ENCODE measurements at regions not wholly inside any gene's neighbourhood (a gene's known extent, or its start where the extent isn't known, plus 50 kb on each side); places are given as distances from the start of the nearest gene placed in this dataset.
"Not testable (repeated sequence)": the region's sequence is repeated elsewhere in the genome, so short reads cannot be mapped to it uniquely, and the experiment has no call there.

DNA sequence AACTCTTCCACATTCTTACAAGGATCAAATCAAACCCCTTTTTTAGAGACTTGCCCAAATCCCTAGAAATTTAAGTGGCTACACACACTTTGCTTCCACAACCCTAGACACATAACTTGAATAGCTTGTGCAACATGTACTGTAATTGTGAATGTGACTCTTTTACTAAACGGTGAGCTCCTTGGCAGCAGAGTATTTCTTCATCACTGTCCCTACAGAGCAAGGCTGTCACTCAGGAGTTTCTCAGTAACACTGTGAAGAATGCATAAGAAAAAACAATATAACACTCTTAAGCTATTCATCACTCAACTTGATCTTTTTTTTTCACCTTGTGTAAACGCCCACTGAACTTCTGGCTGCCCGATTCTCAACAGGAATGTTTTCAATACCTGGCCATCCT is 53.8 kb upstream of the ADAMTS18 start:
- no peak for DNase-seq (ENCODE audit: low spot score)

DNA sequence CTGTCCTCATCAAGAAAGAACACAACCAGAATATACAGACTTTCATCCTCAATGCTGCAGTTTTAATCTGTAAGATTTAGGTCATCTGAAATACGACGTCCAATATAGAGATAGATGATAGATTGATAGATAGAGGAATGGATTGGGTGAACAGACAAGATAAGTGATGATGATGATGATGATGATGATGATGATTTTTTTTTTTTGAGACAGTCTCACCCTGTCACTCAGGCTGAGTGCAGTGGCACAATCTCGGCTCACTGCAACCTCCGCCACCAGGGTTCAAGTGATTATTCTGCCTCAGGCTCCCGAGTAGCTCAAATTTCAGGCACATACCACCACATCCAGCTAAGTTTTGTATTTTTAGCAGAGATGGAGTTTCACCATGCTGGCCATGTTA is 56.3 kb upstream of the ADAMTS18 start:
- no peak for DNase-seq (ENCODE audit: low spot score)

DNA sequence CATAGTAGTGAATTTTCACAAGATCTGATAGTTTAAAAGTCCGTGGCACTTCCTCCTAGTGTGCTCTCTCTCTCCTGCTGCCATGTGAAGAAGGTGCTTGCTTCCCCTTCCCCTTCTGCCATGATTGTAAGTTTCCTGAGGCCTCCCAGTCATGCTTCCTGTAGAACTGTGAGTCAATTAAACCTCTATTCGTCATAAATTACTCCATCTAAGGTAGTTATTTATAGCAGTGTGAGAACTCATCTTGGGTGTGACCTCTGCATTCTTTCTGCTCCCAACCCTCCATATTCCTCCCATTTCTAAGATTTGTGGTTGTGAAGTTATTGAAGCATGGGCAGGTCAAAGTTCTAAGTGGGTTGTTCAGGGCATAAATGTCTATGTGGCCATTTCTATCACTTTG is 62.1 kb upstream of the ADAMTS18 start:
- no peak for DNase-seq (ENCODE audit: low spot score)

DNA sequence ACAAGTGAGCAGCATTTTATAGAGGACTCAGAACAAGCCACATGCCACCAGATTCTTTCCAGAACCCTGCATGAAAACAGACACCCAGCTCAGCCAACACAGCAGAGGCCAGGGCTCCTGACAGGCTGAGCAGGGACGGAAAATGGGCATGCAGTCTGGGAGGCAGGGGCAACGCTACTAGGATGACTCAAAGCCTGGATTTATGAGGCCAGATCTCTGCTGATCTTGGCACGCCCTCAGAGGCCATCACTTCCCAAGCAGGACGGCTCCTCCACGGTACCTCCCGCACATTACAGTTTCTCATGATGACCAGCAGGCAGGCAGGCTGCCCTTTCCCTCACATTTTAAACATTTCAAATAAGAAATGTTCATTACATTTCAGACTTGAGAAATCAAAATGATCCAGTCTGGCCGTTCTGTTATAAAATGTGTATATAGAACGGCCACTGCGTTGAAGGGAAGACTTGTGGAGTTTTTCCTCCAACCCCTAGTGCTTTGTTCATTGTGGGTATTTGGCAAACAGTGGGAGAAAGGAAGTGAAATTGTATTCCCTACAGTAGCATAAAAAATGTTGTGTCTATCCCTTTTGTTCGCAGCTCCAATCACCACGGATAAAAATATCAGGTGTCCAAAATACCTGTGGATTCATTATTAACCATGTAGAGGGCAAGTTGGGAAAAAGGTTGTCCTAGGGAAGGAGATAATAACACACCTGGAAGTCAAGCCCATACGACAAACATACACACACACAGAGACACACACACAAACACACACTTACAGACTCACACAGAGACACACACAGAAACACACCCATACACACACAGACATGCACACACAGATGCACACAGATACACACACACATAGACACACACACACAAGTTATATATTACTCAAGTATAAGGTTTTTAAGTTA is 64.8 kb upstream of the ADAMTS18 start:
- DNase-seq (ENCODE audit: low spot score), result no peak

DNA sequence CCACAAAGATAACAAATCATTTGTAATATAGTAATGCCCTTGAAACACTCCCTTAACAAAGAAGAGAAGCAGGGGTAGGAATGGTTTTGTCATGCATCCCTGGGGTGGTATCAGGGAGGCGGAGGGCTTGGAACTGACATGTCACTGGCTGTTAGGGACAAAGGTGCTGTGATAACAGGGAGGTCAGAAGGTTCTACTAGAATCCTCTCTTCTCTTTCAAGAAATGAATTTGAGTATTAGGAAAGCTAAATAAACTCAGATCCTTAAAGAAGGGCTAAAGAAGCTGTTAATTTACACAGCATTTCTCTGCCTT is 65.4 kb upstream of the ADAMTS18 start:
- DNase-seq (ENCODE audit: low spot score), result no peak

DNA sequence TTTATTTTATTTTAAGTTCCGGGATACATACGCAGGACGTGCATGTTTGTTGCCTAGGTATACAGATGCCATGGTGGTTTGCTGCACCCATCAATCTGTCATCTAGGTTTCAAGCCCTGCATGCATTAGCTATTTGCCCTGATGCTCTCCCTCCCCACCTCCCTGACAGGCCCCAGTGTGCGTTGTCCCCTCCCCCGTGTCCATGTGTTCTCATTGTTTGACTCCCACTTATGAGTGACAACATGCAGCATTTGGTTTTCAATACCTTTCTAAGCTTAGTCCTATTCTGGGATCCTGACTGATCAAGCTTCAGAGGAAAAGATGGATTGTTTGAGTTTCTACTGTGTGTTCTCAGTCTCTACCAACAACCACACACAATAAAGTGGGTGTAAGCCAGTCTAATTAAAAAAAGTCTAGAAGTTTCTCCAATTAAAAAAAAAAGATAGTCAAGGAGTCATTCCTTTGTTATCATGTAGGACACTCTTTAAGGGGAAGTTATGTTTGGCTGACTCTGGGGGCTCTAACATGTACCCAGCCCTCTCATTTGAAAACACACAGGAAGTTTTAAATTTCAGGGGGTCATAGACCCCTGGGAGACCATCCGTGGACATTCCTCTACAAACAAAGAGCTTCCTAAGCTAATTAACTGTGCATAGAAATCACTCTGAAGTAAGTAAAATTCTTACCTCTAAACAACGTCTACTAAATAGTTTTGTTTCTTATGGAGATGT is 66.3 kb upstream of the ADAMTS18 start:
- no peak for DNase-seq (ENCODE audit: low spot score)

DNA sequence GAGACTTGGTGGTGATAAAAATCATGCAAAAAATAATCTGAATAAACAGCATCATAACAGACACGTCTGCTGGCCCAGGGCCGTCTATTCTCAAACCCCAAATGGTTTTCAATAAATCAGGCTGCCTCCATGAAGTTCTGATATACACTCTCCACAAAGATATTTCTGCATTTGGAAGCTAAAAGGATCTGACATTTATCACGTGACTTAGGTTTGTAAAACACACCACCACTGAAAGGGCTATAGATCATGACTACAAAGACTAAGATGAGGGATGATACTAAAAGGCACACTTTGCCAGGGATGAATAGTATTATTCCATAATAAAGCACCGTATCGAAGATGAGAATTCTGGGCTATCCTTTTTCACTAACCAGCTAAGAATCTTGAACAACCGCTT is 67.6 kb upstream of the ADAMTS18 start:
- DNase-seq (ENCODE audit: low spot score), result no peak

DNA sequence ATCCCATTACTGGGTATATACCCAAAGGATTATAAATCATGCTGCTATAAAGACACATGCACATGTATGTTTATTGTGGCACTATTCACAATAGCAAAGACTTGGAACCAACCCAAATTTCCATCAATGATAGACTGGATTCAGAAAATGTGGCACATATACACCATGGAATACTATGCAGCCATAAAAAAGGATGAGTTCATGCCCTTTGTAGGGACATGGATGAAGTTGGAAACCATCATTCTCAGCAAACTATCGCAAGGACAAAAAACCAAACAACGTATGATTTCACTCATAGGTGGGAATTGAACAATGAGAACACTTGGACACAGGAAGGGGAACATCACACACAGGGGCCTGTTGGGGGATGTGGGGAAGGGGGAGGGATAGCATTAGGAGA is 71.7 kb upstream of the ADAMTS18 start:
- not testable (repeated sequence) for DNase-seq (ENCODE audit: low spot score)

DNA sequence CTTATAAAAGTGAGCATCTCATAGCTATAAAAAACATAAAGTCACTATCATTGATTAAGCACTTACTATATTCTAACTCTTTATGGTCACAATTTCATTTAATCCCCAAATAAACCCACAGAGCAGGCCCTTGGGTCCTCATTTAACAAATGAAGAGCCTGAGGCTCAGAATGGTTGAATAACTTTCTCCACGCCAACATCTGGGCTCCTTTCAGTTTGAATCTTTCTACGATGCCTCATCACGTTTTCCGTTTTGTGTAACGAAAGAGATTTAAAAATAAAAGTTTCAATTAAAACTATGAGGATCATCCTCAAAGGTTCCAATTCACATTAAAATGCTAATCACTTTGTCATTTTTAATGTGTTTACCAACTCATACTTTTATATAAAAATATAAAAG is 74.2 kb upstream of the ADAMTS18 start:
- no peak for DNase-seq (ENCODE audit: low spot score)

DNA sequence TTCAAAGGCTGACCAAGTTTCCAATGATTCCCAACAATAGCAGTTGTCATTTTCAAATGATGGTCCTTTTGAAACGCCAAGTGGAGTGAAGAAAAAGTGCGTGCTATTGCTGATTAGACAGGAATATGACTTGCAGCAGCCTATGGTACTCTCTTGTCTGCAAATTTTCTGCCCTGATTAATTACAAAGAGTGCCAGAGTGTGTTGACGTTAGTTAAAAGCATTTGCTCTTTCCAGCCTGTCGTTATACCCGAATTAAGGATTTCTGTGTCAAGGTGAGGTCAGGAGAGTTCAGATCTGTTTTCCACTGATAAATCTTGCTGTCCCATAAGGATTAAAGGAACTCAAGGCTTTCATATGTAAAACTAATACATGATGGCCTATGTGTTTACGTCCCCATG is 75.0 kb upstream of the ADAMTS18 start:
- DNase-seq (ENCODE audit: low spot score), result no peak

DNA sequence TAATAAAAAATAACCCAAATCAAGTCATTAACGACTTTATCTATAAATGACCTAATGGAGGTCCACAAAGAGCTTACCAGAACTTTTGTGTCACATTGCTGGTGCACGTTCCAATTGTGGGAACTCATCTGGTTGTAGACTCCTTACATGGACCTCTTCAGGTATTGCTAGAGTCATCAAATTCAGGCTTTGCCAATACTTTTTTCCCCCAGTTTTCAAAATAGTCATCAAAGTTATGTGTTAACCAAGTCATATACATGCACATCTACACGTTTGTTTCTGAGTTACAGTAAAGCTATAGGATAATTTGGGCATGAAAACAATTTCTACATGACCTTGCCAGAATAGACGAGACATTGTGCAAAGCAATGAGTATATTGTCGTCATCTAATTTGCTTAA is 76.2 kb upstream of the ADAMTS18 start:
- no peak for DNase-seq (ENCODE audit: low spot score)

DNA sequence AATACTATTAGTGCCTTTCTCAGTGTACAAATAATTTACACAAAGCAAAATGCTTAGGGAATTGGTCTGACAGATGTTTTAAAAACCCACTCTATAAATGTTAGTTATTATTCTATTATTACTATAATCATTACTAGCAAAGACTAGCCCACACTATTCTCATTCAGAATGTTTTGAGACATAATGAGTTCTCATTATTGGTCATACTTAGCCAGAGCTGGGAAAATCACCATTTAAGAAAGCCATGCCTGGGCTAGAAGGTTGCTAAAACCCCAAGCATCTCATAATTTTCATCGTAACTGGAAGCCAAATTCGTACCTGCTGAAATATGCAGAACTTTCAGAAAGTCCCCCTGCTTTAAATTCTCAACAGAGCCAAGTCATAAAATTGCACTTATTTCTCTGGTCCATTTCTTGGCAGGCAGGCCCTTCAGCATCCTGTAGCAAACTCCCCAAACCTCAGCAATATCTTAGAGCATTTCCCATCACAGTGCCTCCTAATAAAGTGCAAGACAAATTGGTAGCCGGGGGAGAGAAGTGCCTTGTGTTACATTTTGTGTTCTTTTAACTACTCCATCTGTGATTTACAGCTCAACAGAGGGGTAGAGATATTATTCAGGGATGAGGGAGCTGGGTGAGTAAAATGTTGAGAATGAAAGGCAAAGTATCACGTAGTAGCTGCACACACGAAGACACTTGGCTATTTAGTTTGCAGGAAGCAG is 79.8 kb upstream of the ADAMTS18 start:
- no peak for DNase-seq (ENCODE audit: low spot score)

DNA sequence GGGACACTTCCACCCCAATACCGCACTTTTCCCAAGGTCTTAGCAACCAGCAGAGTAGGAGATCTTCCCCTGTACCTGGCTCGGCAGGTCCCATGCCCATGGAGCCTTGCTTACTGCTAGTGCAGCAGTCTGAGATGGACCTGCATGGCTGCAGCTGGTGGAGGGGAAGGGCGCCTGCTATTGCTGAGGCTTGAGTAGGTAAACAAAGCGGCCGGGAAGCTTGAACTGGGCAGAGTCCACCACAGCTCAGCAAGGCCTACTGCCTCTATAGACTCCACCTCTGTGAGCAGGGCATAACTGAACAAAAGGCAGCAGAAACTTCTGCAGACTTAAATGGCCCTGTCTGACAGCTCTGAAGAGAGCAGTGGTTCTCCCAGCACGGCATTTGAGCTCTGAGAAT is 90.4 kb upstream of the ADAMTS18 start:
- not testable (repeated sequence) for DNase-seq (ENCODE audit: low spot score)

DNA sequence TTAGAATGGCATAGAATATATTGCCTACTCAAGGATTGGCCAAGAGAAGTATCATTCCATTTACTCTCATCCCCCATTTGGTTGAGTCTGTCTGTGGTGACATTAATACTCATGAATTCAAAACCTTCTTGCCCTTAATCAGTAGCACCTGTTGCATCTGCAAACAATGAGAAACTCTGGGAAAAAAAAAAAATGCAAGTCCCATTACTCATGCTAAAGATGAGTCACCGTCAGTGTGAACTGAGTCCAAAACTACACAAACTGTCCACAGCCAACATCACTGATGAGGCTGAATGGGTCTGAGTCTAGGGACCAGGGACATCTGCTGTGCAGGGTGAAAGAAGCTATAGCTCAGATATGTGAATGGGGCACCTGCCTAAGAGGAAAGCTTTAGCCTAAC is 96.9 kb upstream of the ADAMTS18 start:
- no peak for DNase-seq (ENCODE audit: low spot score)

DNA sequence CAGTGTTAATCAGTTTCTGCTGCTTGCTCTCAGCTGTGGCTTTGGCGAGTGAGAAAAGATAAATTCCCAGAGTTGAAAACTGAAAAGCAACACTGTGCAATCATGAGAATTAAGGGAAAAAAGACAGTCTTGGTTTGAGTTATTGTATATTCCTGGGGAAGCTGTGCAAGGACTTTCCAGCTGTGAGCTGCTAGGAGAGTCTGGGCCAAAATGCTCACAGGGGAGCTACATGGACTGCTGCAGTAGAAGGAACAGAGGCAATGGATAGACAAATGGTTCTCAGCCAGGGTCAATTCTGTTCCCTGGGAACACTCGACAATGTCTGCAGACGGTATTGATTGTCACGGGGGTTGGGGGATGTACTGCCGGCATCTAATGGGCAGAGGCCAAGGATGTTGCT is 102.0 kb upstream of the ADAMTS18 start:
- DNase-seq (ENCODE audit: low spot score), result no peak

DNA sequence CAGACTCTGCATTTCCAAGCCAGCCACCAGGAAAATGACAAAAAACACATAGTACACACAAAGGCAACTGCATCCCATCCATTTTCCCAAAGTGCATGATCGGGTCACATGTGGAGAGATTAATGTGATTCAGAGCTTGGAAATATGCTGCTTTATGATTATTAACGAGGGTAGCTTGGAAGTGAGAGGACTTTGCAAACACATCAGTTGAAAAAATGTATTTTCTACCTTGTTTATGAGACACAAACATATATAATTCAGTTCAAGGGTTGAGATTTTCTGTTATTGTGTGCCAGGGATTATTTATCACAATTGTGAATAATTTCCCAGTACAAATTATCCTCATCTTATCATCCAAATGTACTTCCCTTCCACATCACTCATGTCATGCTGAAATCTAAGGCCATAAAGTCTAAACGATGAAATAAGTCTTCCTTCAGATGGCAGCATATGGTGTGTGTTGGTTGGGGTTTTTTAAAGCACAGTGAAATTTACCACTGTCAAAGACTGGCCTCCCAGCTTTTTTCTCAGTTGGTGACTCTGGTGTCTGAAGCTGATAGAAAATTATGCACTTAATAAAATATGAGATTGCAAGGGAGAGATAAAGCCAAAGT is 104.7 kb upstream of the ADAMTS18 start:
- no peak for DNase-seq (ENCODE audit: low spot score)

DNA sequence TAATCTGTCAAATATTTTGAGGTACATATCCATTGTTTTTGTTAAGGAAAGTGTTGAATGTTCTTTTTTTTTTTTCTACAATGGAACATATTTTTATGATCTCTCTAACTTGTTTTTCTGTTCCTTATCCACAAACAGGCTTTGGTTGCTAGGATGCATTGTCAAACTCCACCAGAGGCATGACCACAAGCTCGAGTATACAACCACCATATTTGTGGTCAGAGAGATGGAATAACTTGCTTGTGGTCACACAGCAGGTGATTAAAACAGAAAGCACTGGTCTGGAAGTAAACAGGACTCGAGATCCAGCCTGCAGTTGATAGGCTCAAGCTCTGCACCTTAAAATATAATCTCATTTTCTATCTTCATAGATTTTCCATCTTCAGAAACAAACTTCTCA is 105.8 kb upstream of the ADAMTS18 start:
- DNase-seq (ENCODE audit: low spot score), result no peak

DNA sequence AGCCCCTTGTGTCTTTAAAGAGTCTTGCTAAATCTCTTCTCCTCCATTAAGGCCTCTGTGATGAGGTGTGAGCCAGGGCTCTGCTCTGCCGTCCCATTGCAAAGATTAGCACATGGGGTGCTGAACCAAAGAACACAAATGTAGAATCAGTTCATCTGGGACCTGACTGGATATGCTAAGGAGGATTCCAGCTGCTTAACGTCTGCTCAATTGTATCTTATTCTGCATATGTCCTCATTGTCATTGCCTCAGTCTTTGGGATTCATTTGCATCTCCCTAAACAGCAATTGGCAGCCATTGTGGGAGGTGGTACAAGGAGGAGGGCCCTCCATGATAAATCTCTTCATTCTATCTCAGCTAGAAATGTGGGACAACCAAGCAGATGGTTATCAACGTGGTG is 106.3 kb upstream of the ADAMTS18 start:
- no peak for DNase-seq (ENCODE audit: low spot score)

DNA sequence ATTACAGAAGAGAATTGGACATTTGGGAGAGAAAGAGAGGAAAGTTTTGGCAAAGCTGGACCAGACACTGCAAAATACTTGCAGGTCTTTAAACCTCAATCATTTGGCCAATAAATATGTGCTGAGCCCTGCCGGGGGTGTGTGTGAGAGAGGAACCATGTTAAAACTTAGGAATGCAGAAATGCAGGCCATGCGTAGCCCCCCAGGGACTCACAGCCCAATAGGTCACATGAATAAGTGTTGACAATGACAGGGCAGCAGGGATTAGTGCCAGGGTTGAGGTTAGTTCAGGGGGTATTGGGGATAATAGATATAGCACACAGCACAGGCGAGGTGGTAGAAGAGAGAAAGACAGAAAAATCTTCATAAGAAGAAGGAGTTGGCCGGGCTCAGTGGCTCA is 113.3 kb upstream of the ADAMTS18 start:
- no peak for DNase-seq (ENCODE audit: low spot score)

DNA sequence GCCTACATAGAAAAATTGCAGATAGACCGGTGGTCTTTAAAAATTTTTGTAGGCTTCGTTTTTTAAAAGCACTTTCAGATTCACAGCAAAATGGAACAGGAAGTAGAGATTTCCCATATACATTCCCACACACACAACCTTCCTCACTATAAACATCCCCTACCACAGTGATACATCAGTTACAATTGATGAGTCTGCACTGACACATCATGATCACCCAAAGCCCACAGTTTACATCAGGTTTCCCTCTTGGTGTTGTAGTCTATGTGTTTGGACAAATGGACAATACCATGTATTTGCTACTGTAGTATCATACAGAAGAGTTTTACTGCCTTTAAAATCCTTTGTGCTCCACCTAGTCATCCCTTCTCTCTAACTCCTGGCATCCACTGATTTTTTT is 113.9 kb upstream of the ADAMTS18 start:
- no peak for DNase-seq (ENCODE audit: low spot score)

DNA sequence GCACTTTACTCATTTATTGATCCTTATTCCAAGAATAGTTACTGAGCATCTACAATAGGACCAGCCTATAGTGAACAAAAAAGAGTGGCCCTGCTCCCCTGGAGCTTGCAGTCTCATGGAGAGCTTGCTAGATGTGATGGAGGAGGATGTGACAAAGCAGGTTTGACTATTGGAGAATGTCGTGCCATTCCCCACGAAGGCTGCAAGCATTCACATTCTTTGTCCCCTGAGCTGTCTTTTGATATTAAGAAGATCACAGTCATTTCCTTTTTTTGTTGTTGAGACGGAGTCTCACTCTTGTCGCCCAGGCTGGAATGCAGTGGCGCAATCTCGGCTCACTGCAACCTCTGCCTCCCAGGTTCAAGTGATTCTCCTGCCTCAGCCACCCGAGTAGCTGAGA is 115.0 kb upstream of the ADAMTS18 start:
- no peak for DNase-seq (ENCODE audit: low spot score)

DNA sequence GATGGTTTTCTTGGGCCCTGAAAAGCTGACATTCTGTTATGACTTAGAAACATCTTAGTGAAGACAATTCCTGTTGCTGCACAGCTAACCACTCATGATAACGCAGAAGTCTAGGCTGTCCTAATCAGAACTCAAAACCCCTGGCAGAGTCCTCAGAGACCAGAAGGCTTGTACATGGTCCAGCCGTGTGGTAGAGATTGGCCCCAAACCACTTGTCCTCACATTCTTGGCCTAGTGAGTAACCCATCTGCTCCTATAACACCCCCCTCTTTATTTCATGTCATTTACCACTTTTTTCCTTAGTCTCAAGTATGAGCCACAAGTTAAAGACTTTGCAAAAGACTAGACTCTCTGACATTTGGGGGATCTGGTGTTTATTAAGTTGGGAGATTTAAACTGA is 116.5 kb upstream of the ADAMTS18 start:
- no peak for DNase-seq (ENCODE audit: low spot score)

DNA sequence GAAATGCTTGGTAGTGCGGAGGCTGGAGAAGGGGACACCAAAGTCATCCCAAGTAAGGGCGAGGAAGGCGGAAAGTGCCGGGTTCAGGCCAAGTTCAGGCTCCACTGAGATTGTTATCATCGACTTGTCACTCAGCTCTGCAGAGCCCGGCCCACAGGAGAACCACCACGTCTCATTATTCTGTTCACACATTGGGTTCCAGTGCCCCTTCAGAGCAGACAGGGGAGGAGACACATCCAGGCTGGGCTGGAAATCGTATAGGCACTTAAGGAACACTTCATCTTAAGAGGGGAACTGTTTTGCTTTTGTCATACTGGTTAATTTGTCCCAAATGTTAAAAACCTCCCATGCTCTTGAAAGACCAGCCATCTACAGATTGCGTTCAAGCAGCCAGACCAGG is 118.3 kb upstream of the ADAMTS18 start:
- no peak for DNase-seq (ENCODE audit: low spot score)

Data from globus pallidus (tissue), 1 donor.